ENCODE measurements at regions not wholly inside any gene's neighbourhood (a gene's known extent, or its start where the extent isn't known, plus 50 kb on each side); places are given as distances from the start of the nearest gene placed in this dataset.

- TF ChIP-seq, protein P1, sequence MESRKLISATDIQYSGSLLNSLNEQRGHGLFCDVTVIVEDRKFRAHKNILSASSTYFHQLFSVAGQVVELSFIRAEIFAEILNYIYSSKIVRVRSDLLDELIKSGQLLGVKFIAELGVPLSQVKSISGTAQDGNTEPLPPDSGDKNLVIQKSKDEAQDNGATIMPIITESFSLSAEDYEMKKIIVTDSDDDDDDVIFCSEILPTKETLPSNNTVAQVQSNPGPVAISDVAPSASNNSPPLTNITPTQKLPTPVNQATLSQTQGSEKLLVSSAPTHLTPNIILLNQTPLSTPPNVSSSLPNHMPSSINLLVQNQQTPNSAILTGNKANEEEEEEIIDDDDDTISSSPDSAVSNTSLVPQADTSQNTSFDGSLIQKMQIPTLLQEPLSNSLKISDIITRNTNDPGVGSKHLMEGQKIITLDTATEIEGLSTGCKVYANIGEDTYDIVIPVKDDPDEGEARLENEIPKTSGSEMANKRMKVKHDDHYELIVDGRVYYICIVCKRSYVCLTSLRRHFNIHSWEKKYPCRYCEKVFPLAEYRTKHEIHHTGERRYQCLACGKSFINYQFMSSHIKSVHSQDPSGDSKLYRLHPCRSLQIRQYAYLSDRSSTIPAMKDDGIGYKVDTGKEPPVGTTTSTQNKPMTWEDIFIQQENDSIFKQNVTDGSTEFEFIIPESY (IDR thresholded peaks at IDR 0.05) = no peak
- TF ChIP-seq YY1 (IDR thresholded peaks at IDR 0.05) (no peak), CTCF (IDR thresholded peaks at IDR 0.05; ENCODE audit: low read depth, low read length, missing input control) (no peak)
Observed at GRCh38 chr15:29432191-29433049, 162.8 kb upstream of the NSMCE3 start.

Measured in liver (tissue), 2 donors.